Fibroblast of the aortic adventitia (primary cell): ENCODE measurements at regions not wholly inside any gene's neighbourhood (a gene's known extent, or its start where the extent isn't known, plus 50 kb on each side); places are given as distances from the start of the nearest gene placed in this dataset.

ENCODE experiments used
- DNase-seq: peaks from one replicate; pipeline ENCODE4 v3.0.0-alpha.2; 2010; ENCODE audit warnings: low read depth
- H3K4me3 ChIP-seq: 2 replicates; pipeline ENCODE4 v1.5.1; 2011; ENCODE audit warnings: low read depth, mild to moderate bottlenecking, control low read depth, low read length, moderate library complexity
- CTCF ChIP-seq: IDR thresholded peaks from 2 replicates; pipeline ENCODE4 v1.5.1; 2011; ENCODE audit warnings: mild to moderate bottlenecking, low read length, control low read depth, inconsistent platforms; ENCODE audit not compliant: insufficient read depth

- H3K4me3 ChIP-seq = no peak overlapping the region
- no peak for DNase-seq
- TF ChIP-seq CTCF = no peak
These were observed 96.7 kb downstream of the CAVIN4 start for GRCh38 chr9:100674419-100675122.

GRCh38 chr9:100679834-100680233 lies 102.0 kb downstream of the CAVIN4 start:
- no peak for TF ChIP-seq CTCF
- no peak overlapping the region for H3K4me3 ChIP-seq
- no peak for DNase-seq

GRCh38 chr9:100686420-100686819 lies 108.5 kb downstream of the CAVIN4 start:
- TF ChIP-seq CTCF = no peak
- no peak for DNase-seq
- no peak overlapping the region for H3K4me3 ChIP-seq

- H3K4me3 ChIP-seq = no peak overlapping the region
- no peak for DNase-seq
- no peak for TF ChIP-seq CTCF
These were observed 111.8 kb downstream of the CAVIN4 start for GRCh38 chr9:100689635-100690034.

GRCh38 chr9:100690438-100690837 lies 112.6 kb downstream of the CAVIN4 start:
- no peak overlapping the region for H3K4me3 ChIP-seq
- DNase-seq = no peak
- no peak for TF ChIP-seq CTCF

GRCh38 chr9:100697339-100697738 lies 119.5 kb downstream of the CAVIN4 start:
- no peak overlapping the region for H3K4me3 ChIP-seq
- DNase-seq = no peak
- no peak for TF ChIP-seq CTCF

GRCh38 chr9:100698945-100699344 lies 121.1 kb downstream of the CAVIN4 start:
- no peak for DNase-seq
- TF ChIP-seq CTCF = no peak
- H3K4me3 ChIP-seq = no peak overlapping the region
